Amniotic stem cell (primary cell): ENCODE measurements at regions not wholly inside any gene's neighbourhood (a gene's known extent, or its start where the extent isn't known, plus 50 kb on each side); places are given as distances from the start of the nearest gene placed in this dataset.
"Not testable (repeated sequence)": the region's sequence is repeated elsewhere in the genome, so short reads cannot be mapped to it uniquely, and the experiment has no call there.

Experiments used
- DNase-seq: peaks from one replicate; lab custom pipeline; 2025; lab: John Stamatoyannopoulos, UW

DNA sequence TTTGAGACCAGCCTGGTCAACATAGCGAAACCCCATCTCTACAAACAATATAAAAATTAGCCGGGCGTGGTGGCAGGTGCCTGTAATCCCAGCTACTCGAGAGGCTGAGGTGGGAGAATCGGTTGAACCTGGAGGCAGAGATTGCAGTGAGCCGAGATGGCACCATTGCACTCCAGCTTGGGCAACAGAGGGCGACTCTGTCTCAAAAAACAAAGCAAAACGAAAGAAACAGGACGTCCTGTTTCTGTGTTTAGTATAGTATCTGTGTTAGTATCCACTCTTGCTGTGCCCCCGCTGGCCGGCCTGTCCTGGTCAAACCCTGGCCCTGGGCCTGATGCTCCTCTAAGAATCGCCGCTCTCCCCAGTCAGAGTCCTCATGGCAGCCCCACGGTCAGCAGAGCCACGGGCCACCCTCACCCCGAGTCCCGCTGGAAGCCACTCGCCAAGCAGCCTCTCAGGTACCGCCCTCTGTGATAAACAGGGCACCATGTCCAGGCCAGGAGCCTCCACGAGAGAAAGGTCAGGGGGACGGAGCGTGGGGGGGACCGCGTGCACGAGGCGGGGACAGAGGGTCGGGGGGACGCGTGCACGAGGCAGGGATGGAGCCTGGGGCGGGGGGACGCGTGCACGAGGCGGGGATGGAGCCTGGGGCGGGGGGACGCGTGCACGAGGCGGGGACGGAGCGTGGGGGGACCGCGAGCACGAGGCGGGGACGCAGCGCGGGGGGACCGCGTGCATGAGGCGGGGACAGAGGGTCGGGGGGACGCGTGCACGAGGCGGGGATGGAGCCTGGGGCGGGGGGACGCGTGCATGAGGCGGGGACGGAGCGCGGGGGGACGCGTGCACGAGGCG lies 384.5 kb downstream of the SMOC2 start:
- DNase-seq = no peak

GRCh38 chr6:168823397-168824212 lies 382.6 kb downstream of the SMOC2 start:
- no peak for DNase-seq

- no peak for DNase-seq
Observed at GRCh38 chr6:168822376-168822775, 381.4 kb downstream of the SMOC2 start.

- no peak for DNase-seq
Observed at GRCh38 chr6:168819546-168819945, 378.6 kb downstream of the SMOC2 start.

GRCh38 chr6:168817558-168818159 lies 376.7 kb downstream of the SMOC2 start:
- no peak for DNase-seq

GRCh38 chr6:168815229-168815628 lies 374.2 kb downstream of the SMOC2 start:
- DNase-seq = no peak

- DNase-seq = no peak
Observed at GRCh38 chr6:168808232-168808631, 367.2 kb downstream of the SMOC2 start.

- DNase-seq = no peak
Observed at GRCh38 chr6:168804331-168804730, 363.3 kb downstream of the SMOC2 start.

GRCh38 chr6:168803874-168804273 lies 362.9 kb downstream of the SMOC2 start:
- DNase-seq = no peak

GRCh38 chr6:168799067-168799466 lies 358.1 kb downstream of the SMOC2 start:
- DNase-seq = no peak

- DNase-seq = no peak
Observed at GRCh38 chr6:168796106-168796505, 355.1 kb downstream of the SMOC2 start.

DNA sequence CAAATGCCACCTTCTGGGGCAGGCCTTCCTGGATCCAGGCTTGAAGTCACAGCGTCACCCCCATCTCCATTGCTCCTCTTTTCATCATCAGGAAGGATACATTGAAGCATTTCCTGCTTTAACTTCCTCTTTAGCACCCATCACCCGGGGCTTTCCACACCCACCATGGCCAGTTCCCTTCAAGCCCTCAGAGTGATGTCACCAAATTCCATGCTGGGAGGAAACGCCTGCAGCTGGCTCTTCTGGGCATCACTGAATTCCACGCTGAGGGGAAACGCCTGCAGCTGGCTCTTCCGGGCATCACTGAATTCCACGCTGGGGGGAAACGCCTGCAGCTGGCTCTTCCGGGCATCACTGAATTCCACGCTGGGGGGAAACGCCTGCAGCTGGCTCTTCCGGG lies 354.6 kb downstream of the SMOC2 start:
- not testable (repeated sequence) for DNase-seq

- no peak for DNase-seq
Observed at GRCh38 chr6:168794491-168794890, 353.5 kb downstream of the SMOC2 start.

GRCh38 chr6:168793649-168794048 lies 352.7 kb downstream of the SMOC2 start:
- DNase-seq = no peak

- no peak for DNase-seq
Observed at GRCh38 chr6:168791917-168792316, 350.9 kb downstream of the SMOC2 start.

DNA sequence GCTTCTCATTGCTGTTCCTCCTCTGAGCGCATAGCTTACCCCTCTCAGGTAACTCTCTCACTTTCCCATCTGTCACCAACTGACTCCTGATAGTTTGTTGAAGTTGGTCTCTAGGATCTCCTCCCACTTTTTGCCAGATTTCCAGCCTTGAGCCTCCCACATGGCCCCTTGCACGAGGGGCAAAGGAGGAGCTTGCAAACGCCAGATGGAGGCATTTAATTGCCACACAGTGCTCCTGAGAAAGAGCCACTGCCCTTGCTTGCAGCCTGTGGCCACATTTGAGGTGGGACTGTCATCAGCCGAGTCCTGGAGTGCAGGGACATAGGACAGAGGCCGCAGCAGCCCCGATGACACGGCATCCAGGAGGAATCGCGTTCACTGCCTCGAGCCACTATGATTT lies 348.7 kb downstream of the SMOC2 start:
- DNase-seq = no peak

GRCh38 chr6:168785720-168786511 lies 344.9 kb downstream of the SMOC2 start:
- no peak for DNase-seq

DNA sequence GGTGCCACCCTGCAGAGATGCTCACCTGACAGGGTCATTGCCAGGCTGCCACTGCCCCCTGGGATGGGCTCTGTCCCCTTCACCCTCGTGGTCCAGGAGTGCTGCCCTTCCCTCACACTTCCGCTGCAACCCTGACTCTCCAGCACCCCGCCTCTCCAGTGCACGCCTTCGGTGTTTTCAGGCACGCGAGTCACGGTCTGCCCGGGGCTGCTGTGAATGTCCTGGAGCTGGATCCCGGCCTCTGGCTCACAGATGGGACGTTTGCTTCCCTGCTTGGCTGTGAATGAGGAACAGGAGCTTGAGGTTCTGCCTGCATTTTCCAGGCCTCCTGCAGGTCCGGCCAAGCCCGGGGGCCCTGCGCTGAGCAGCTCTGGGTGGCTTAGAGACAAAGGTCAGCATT lies 343.4 kb downstream of the SMOC2 start:
- DNase-seq = no peak

GRCh38 chr6:168783720-168784119 lies 342.7 kb downstream of the SMOC2 start:
- DNase-seq = no peak

DNA sequence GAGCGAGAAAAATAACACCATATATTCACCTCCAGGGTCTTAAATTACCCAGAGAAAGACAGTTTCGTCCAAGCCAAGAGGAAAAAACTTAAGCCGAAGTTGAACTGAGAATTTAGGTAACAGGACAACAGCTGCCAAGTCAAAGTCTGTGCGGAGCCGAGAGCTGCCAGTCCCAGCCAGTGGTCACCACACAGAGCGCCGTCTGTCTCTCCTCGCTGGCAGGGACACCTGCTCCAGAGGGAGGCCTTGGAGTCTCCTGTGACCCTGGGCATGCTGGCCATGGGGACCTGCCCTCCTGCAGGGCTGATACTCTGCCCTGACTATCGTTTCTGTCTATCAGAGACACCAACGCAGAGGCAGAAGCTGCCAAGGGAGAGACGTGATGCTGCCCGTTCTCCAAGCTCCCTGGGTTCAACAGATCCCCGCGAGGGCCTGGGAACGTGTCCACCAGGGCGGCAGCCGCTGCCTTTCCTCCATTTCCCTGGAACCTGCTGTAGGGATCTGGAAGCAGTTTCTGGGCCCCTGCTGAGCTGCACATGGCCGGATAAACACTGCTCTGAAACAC lies 341.3 kb downstream of the SMOC2 start:
- DNase-seq = no peak

- no peak for DNase-seq
Observed at GRCh38 chr6:168778201-168778600, 337.2 kb downstream of the SMOC2 start.

DNA sequence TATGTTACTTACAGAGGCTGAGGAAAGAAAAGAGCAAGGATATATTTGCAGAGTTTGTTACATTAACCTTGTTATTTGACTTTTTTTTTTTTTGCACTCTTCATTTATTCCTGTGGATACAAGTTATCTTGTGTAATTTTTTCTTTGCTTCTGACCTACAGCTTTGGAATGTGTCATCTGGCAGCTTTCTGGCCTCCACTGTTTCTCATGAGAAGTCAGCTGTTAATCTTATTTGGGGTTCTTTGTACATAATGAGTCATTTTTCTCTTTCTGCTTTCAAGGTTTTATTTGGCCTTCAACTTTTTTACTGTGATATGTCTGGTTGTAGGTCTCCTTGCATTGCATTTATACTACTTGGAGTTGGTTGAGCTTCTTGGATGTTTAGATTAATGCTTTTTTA lies 333.4 kb downstream of the SMOC2 start:
- no peak for DNase-seq
